AML-193 (cell line): ENCODE measurements at regions not wholly inside any gene's neighbourhood (a gene's known extent, or its start where the extent isn't known, plus 50 kb on each side); places are given as distances from the start of the nearest gene placed in this dataset.
"Not testable (repeated sequence)": the region's sequence is repeated elsewhere in the genome, so short reads cannot be mapped to it uniquely, and the experiment has no call there.

Experiments used
- DNase-seq, 2 experiments: peaks; one replicate each; lab custom pipeline; 2025; lab: John Stamatoyannopoulos, UW

- DNase-seq = no peak
Measured at GRCh38 chr10:6984971-6985370, 404.9 kb upstream of the PRKCQ start.

GRCh38 chr10:6984016-6984415 is 403.9 kb upstream of the PRKCQ start:
- DNase-seq = not testable (repeated sequence)

- DNase-seq = no peak
Measured at GRCh38 chr10:6980353-6980752, 400.3 kb upstream of the PRKCQ start.

GRCh38 chr10:6979371-6979770 is 399.3 kb upstream of the PRKCQ start:
- DNase-seq = no peak

GRCh38 chr10:6978187-6978627 is 398.1 kb upstream of the PRKCQ start:
- no peak for DNase-seq

GRCh38 chr10:6977398-6978186 is 397.5 kb upstream of the PRKCQ start:
- DNase-seq = no peak

- DNase-seq = no peak
Measured at GRCh38 chr10:6973899-6974298, 393.8 kb upstream of the PRKCQ start.

GRCh38 chr10:6972226-6972625 is 392.1 kb upstream of the PRKCQ start:
- DNase-seq = no peak

GRCh38 chr10:6969659-6970058 is 389.6 kb upstream of the PRKCQ start:
- DNase-seq = no peak

- no peak for DNase-seq
Measured at GRCh38 chr10:6964543-6964942, 384.5 kb upstream of the PRKCQ start.

GRCh38 chr10:6962576-6962975 is 382.5 kb upstream of the PRKCQ start:
- DNase-seq = no peak

GRCh38 chr10:6958711-6959110 is 378.6 kb upstream of the PRKCQ start:
- peak; percentile 15 to 23 for DNase-seq

GRCh38 chr10:6958254-6958653 is 378.2 kb upstream of the PRKCQ start:
- DNase-seq = peak; percentile 90 to 94

- no peak for DNase-seq
Measured at GRCh38 chr10:6957851-6958250, 377.8 kb upstream of the PRKCQ start.

- DNase-seq = no peak
Measured at GRCh38 chr10:6956562-6956961, 376.5 kb upstream of the PRKCQ start.

- DNase-seq = no peak
Measured at GRCh38 chr10:6953271-6953801, 373.3 kb upstream of the PRKCQ start.

- DNase-seq = no peak
Measured at GRCh38 chr10:6951732-6952131, 371.7 kb upstream of the PRKCQ start.

GRCh38 chr10:6950133-6950532 is 370.1 kb upstream of the PRKCQ start:
- DNase-seq = no peak

GRCh38 chr10:6944436-6944835 is 364.4 kb upstream of the PRKCQ start:
- no peak for DNase-seq

- DNase-seq = no peak
Measured at GRCh38 chr10:6938384-6938783, 358.3 kb upstream of the PRKCQ start.

GRCh38 chr10:6936931-6937330 is 356.9 kb upstream of the PRKCQ start:
- no peak for DNase-seq

GRCh38 chr10:6929148-6929830 is 349.2 kb upstream of the PRKCQ start:
- DNase-seq = peak in 1 of 2 experiments; percentile 28

- no peak for DNase-seq
Measured at GRCh38 chr10:6928586-6928985, 348.5 kb upstream of the PRKCQ start.
